GM23338 (cell line): ENCODE measurements at regions not wholly inside any gene's neighbourhood (a gene's known extent, or its start where the extent isn't known, plus 50 kb on each side); places are given as distances from the start of the nearest gene placed in this dataset.

ENCODE experiments used
- EZH2phosphoT487 ChIP-seq: fragments of 200-600 bp; sonication (generic); IDR thresholded peaks from one replicate; pipeline ENCODE4 v1.8.1; 2018; ENCODE audit warnings: antibody characterized with exemption; ENCODE audit not compliant: unreplicated experiment
- REST ChIP-seq: IDR thresholded peaks from one replicate; pipeline ENCODE4 v1.6.1; 2018; ENCODE audit warnings: antibody characterized with exemption; ENCODE audit not compliant: unreplicated experiment

DNA sequence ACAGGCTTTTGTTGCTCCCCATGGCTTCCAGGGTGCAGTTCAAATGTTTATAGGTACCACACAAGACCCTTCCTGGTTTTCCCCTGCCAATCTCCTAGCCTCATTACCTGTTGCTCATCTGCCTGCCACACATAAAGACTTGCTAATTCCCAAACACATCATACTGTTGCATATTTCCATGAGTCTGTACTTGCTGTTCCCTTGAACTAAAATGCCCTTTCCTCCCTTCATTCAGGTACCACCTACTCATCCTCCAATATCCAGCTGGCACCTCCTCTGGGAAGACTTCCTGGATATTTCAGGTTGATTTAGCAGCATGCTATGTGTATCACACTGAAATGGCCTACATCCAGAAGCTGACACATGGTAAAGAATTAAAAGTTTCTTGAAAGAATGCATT is 206.4 kb upstream of the NFE2L3 start:
- no peak for TF ChIP-seq REST
- TF ChIP-seq EZH2phosphoT487 = no peak
